ENCODE measurements at regions not wholly inside any gene's neighbourhood (a gene's known extent, or its start where the extent isn't known, plus 50 kb on each side); places are given as distances from the start of the nearest gene placed in this dataset.

DNA sequence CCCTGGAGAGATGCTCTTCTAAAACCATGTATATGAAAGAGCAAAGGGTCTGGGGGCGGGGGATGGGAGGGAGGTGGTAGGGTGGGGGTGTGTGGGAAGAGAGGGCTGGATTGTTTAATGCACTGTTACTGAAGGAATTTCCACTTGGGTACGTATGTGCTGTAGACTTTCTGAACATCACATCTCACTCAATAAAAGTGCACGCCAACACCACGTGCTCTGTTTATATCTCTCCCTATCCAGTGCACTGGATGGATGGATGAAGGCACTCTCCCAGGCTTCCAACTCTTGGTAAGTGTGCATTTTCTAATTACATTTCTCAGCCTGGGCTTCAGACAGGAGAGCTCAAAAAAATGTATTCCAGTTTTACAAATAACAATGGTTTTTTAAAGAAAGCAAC, 184.3 kb upstream of the SIX2 start:
- TF ChIP-seq, protein P1, sequence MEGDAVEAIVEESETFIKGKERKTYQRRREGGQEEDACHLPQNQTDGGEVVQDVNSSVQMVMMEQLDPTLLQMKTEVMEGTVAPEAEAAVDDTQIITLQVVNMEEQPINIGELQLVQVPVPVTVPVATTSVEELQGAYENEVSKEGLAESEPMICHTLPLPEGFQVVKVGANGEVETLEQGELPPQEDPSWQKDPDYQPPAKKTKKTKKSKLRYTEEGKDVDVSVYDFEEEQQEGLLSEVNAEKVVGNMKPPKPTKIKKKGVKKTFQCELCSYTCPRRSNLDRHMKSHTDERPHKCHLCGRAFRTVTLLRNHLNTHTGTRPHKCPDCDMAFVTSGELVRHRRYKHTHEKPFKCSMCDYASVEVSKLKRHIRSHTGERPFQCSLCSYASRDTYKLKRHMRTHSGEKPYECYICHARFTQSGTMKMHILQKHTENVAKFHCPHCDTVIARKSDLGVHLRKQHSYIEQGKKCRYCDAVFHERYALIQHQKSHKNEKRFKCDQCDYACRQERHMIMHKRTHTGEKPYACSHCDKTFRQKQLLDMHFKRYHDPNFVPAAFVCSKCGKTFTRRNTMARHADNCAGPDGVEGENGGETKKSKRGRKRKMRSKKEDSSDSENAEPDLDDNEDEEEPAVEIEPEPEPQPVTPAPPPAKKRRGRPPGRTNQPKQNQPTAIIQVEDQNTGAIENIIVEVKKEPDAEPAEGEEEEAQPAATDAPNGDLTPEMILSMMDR (conservative IDR thresholded peaks at IDR 0.05; ENCODE audit: low read depth, low read length), result no peak
- TF ChIP-seq EZH2phosphoT487 (IDR thresholded peaks at IDR 0.05; ENCODE audit: borderline replicate concordance, low read length) (no peak), EZH2 (IDR thresholded peaks at IDR 0.05; ENCODE audit: low read length, unreplicated experiment) (no peak)
